ENCODE measurements at regions not wholly inside any gene's neighbourhood (a gene's known extent, or its start where the extent isn't known, plus 50 kb on each side); places are given as distances from the start of the nearest gene placed in this dataset.

DNA sequence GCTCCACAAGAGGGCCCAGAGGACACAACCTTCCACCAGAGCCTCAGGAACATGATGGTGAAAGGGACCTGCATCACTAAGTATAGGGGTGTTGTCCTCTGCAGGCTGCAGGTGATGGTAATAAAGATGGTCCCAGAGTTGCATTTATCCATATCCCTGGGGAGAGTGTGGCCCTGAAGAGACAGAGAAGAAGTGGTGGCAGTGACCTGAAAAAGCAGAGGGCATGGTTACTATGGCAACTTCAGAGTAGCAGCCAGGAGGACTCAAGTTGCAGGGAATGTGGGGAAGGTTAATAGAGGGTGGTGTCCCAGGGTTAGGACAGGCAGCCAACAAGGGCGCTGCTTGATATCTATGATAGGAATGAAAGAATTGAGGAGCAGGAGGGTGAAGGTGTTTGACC is 57.1 kb downstream of the HLA-A start:
- H3K4me3 ChIP-seq = no peak overlapping the region
- H3K9me3 ChIP-seq = no peaks in the 10 kb centered on the region
- H3K27ac ChIP-seq = no peak overlapping the region
- no peaks in the 10 kb centered on the region for H3K27me3 ChIP-seq
- DNase-seq = no peak
- H3K36me3 ChIP-seq = no peaks in the 10 kb centered on the region
- intact Hi-C loops (cut with DNase I; ENCODE audit: low total_unique reads) = loop anchor here (10.0 kb wide), 1 partner anchor 135 kb away; no protein-coding TSS in a partner anchor
- H3K4me1 ChIP-seq = no peaks in the 10 kb centered on the region
- TF ChIP-seq CTCF (IDR thresholded peaks at IDR 0.05) (no peak), POLR2A (IDR thresholded peaks at IDR 0.05) (no peak)

DNA sequence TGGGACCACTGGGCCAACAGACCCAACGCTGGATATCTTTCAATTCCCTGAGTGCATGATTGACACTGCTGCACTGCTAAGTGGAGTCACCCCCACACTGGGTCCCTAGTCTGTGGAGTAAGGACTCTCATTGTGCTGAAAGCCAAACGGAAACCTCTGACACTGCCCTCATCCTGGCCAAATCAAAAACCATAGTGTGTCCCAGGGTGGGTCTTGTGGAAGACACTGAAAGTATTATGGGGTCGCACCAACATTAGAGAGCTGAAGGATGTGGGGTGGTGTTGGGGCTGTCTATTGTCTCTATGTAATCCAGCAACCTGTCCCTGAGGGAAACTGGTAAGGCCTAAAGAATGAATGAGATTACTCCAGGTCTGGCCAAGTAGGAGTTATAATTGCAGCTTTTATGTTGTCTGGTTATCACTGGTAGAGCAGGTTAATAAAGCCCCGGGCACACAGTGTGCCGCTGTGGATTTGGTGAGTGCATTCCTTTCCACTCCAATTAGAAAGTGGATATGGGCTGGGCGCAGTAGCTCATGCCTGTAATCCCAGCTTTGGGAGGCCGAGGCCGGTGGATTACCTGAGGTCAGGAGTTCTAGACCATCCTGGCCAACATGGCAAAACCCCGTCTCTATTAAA is 57.9 kb downstream of the HLA-A start:
- no peaks in the 10 kb centered on the region for H3K36me3 ChIP-seq
- H3K27me3 ChIP-seq = no peaks in the 10 kb centered on the region
- no peaks in the 10 kb centered on the region for H3K4me1 ChIP-seq
- no peaks in the 10 kb centered on the region for H3K9me3 ChIP-seq
- H3K4me3 ChIP-seq = no peak overlapping the region
- no peak for DNase-seq
- intact Hi-C loops (cut with DNase I; ENCODE audit: low total_unique reads) = no loop called here
- H3K27ac ChIP-seq = no peak overlapping the region
- TF ChIP-seq CTCF (IDR thresholded peaks at IDR 0.05) (no peak), POLR2A (IDR thresholded peaks at IDR 0.05) (no peak)

DNA sequence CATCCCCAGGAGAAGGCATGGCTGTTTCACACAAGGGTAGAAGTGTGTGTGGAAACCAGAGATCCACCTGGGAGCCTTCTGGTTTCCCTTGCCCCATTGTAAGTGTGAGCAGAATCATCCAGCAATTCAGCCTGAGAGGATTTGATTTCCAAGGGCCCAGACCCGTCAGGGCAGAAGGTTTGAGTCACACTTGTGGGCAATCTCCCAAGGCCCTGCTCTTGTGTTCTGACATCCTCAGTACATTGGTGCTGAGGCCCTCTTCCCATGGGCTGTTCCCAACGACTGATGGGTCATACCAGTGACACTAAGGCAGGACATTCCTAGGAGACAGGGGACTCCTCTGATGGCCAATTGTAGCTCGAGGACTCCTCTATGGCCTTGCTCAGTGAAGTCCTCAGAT is 58.2 kb upstream of the POLR1H start:
- intact Hi-C loops (cut with DNase I; ENCODE audit: low total_unique reads) = no loop called here

GRCh38 chr6:30005482-30005881 is 55.6 kb upstream of the POLR1H start:
- Histone ChIP-seq H3K27me3 (peaks cover 0 to 4% of the 10 kb centered on the region in 2 donors), H3K27ac (no peak overlapping the region), H3K36me3 (no peaks in the 10 kb centered on the region), H3K9me3 (no peaks in the 10 kb centered on the region), H3K4me3 (no peak overlapping the region), H3K4me1 (peaks cover 0 to 5% of the 10 kb centered on the region in 2 donors)
- DNase-seq = no peak
- intact Hi-C loops (cut with DNase I; ENCODE audit: low total_unique reads) = no loop called here
- TF ChIP-seq CTCF (IDR thresholded peaks at IDR 0.05) (no peak), POLR2A (IDR thresholded peaks at IDR 0.05) (no peak)

More for the DNA sequence above, 58.2 kb upstream of the POLR1H start:
- H3K36me3 ChIP-seq = no peaks in the 10 kb centered on the region
- no peak for DNase-seq
- no peaks in the 10 kb centered on the region for H3K9me3 ChIP-seq
- H3K4me1 ChIP-seq = peaks cover 0 to 5% of the 10 kb centered on the region in 2 donors
- H3K4me3 ChIP-seq = no peak overlapping the region
- TF ChIP-seq POLR2A (IDR thresholded peaks at IDR 0.05) (no peak), CTCF (IDR thresholded peaks at IDR 0.05) (no peak)
- no peak overlapping the region for H3K27ac ChIP-seq
- H3K27me3 ChIP-seq = no peaks in the 10 kb centered on the region

DNA sequence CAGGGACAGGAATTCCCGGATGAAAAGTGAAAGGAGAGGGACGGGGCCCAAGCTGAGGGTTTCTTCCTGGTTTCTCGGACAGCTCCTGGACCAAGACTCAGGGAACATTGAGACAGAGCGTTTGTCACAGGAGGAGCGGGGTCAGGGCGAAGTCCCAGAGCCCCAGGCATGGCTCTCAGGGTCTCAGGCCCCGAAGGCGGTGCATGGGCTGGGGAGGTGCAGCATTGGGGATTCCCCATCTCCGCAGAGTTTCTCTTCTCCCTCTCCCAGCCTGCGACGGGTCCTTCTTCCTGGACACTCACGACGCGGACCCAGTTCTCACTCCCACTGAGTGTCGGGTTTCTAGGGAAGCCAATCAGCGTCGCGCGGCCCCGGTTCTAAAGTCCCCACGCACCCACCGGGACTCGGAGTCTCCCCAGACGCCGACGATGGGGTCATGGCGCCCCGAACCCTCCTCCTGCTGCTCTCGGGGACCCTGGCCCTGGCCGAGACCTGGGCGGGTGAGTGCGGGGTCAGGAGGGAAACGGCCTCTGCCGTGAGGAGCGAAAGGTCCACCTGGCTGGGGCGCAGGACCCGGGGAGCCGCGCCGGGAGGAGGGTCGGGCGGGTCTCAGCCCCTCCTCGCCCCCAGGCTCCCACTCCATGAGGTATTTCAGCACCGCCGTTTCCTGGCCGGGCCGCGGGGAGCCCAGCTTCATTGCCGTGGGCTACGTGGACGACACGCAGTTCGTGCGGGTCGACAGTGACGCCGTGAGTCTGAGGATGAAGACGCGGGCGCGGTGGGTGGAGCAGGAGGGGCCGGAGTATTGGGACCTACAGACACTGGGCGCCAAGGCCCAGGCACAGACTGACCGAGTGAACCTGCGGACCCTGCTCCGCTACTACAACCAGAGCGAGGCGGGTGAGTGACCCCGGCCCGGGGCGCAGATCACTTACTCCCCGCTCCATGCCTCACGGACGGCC is 54.6 kb upstream of the POLR1H start:
- H3K27me3 ChIP-seq = peaks cover 0 to 4% of the 10 kb centered on the region in 2 donors
- H3K36me3 ChIP-seq = no peaks in the 10 kb centered on the region
- no peaks in the 10 kb centered on the region for H3K9me3 ChIP-seq
- H3K27ac ChIP-seq = peak overlapping the region; percentile 8 to 61
- intact Hi-C loops (cut with DNase I; ENCODE audit: low total_unique reads) = no loop called here
- peak; percentile 44 to 61 for DNase-seq
- TF ChIP-seq CTCF (IDR thresholded peaks at IDR 0.05) (no peak), POLR2A (IDR thresholded peaks at IDR 0.05) (peak in 1 of 2 donors; percentile 14)
- peaks cover 0 to 5% of the 10 kb centered on the region in 2 donors for H3K4me1 ChIP-seq
- peak overlapping the region; percentile 38 to 48 for H3K4me3 ChIP-seq

Measured in uterus (tissue), 3 donors.